Astrocyte (in vitro differentiated cells and primary cell): ENCODE measurements at regions not wholly inside any gene's neighbourhood (a gene's known extent, or its start where the extent isn't known, plus 50 kb on each side); places are given as distances from the start of the nearest gene placed in this dataset.

ENCODE experiments used
- EZH2 ChIP-seq: IDR thresholded peaks from 2 replicates; pipeline ENCODE4 v1.6.1; 2012; ENCODE audit warnings: mild to moderate bottlenecking, low read length, inconsistent platforms; ENCODE audit not compliant: insufficient read depth
- TF ChIP-seq, protein P1 (sequence below): IDR thresholded peaks from 2 replicates; pipeline ENCODE4 v1.5.1; 2011; ENCODE audit warnings: low read depth, mild to moderate bottlenecking, inconsistent platforms, low read length, moderate library complexity; ENCODE audit not compliant: insufficient read depth

GRCh38 chr11:131099746-131100145 lies 183.5 kb upstream of the SNX19 start:
- no peak for TF ChIP-seq EZH2
- TF ChIP-seq, protein P1, sequence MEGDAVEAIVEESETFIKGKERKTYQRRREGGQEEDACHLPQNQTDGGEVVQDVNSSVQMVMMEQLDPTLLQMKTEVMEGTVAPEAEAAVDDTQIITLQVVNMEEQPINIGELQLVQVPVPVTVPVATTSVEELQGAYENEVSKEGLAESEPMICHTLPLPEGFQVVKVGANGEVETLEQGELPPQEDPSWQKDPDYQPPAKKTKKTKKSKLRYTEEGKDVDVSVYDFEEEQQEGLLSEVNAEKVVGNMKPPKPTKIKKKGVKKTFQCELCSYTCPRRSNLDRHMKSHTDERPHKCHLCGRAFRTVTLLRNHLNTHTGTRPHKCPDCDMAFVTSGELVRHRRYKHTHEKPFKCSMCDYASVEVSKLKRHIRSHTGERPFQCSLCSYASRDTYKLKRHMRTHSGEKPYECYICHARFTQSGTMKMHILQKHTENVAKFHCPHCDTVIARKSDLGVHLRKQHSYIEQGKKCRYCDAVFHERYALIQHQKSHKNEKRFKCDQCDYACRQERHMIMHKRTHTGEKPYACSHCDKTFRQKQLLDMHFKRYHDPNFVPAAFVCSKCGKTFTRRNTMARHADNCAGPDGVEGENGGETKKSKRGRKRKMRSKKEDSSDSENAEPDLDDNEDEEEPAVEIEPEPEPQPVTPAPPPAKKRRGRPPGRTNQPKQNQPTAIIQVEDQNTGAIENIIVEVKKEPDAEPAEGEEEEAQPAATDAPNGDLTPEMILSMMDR = no peak
